ENCODE measurements at regions not wholly inside any gene's neighbourhood (a gene's known extent, or its start where the extent isn't known, plus 50 kb on each side); places are given as distances from the start of the nearest gene placed in this dataset.

DNA sequence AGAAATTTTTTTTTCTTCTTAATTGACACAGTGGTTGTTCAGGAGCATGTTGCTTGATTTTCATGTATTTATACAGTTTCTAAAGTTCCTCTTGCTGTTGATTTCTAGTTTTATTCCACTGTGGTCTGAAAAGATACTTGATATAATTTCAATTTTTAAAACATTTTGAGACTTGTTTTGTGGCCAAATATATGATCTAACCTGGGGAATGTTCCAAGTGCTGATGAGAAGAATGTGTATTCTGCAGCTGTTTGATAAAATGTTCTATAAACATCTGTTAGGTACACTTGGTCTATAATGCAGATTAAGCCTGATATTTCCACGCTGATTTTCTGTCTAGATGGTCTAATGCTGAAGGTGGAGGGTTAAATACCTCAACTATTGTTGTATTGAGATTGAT is 151.4 kb upstream of the IFNG-AS1 start:
- ChIA-PET CTCF (no interaction called here), POLR2A (no interaction called here)
- no peak overlapping the region for H3K4me3 ChIP-seq (ENCODE audit: low read depth, low read length)
- DNase-seq (ENCODE audit: low read depth, low spot score) = no peak
- TF ChIP-seq, protein P1, sequence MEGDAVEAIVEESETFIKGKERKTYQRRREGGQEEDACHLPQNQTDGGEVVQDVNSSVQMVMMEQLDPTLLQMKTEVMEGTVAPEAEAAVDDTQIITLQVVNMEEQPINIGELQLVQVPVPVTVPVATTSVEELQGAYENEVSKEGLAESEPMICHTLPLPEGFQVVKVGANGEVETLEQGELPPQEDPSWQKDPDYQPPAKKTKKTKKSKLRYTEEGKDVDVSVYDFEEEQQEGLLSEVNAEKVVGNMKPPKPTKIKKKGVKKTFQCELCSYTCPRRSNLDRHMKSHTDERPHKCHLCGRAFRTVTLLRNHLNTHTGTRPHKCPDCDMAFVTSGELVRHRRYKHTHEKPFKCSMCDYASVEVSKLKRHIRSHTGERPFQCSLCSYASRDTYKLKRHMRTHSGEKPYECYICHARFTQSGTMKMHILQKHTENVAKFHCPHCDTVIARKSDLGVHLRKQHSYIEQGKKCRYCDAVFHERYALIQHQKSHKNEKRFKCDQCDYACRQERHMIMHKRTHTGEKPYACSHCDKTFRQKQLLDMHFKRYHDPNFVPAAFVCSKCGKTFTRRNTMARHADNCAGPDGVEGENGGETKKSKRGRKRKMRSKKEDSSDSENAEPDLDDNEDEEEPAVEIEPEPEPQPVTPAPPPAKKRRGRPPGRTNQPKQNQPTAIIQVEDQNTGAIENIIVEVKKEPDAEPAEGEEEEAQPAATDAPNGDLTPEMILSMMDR (IDR thresholded peaks at IDR 0.05; ENCODE audit: insufficient read depth, low read length, missing control alignments) = no peak

DNA sequence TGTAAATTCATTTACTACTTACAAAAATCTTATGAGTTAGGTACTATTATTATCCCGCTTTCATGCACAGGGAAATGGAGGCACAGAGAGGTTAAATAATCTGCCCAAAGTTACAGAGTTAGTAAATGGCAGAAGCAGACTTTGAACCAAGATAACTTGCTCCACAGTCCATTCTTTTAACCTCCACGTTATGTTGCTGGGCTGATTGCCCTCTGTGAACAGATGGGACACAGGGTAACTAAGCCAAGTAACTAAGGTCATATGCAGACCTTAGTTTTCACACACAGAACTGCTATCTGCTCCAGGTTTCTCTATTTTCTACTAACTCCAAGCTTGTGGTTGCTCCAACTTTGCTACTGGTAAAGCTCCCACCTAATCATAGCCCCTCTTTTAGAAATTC is 147.1 kb upstream of the IFNG-AS1 start:
- ChIA-PET CTCF (no interaction called here), POLR2A (no interaction called here)
- no peak for DNase-seq (ENCODE audit: low read depth, low spot score)

DNA sequence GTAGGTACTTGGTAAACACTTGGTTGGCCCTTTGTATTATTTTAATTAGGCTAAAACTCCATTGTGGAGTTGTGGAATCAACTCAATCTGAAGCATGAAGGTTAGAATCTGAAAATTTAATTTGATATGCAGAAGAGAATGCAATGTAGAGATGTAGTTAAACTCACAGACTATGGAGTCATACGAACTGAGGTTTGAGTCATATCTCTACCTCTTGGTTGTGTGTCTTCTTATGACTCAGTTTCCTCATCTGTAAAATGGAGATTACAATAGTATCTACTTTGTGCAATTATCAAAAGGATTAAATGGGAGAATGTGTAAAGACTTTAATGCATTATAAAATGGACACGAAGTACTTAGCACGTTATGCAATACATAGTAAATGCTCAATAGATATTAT is 146.0 kb upstream of the IFNG-AS1 start:
- TF ChIP-seq, protein P1 (IDR thresholded peaks at IDR 0.05; ENCODE audit: insufficient read depth, low read length, missing control alignments) = no peak
- H3K4me3 ChIP-seq (ENCODE audit: low read depth, low read length) = no peak overlapping the region
- DNase-seq (ENCODE audit: low read depth, low spot score) = no peak
- ChIA-PET CTCF (no interaction called here), POLR2A (no interaction called here)

More for the DNA sequence above, 147.1 kb upstream of the IFNG-AS1 start:
- H3K4me3 ChIP-seq (ENCODE audit: low read depth, low read length) = no peak overlapping the region
- TF ChIP-seq, protein P1 (IDR thresholded peaks at IDR 0.05; ENCODE audit: insufficient read depth, low read length, missing control alignments) = no peak

DNA sequence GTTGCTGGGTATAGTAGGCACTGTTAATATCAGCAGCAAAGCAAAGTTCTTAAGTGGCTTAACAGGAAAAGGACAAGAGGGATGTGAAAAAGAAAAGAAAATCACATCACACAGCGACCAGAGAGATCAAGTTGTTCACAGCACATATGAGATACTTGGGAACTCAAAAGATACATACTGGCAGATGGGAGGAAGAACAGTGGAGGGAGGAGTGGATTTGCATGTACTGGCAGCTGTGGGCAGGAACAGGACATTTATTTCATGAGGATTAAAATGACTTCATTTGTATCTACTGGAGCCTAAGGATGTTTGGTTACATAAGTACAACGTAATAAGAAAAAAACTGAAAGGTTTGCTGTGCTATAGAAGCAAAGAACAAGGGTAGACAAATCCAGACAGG is 136.5 kb upstream of the IFNG-AS1 start:
- ChIA-PET POLR2A (no interaction called here), CTCF (no interaction called here)
- DNase-seq (ENCODE audit: low read depth, low spot score) = no peak
- TF ChIP-seq, protein P1 (IDR thresholded peaks at IDR 0.05; ENCODE audit: insufficient read depth, low read length, missing control alignments) = no peak
- no peak overlapping the region for H3K4me3 ChIP-seq (ENCODE audit: low read depth, low read length)

DNA sequence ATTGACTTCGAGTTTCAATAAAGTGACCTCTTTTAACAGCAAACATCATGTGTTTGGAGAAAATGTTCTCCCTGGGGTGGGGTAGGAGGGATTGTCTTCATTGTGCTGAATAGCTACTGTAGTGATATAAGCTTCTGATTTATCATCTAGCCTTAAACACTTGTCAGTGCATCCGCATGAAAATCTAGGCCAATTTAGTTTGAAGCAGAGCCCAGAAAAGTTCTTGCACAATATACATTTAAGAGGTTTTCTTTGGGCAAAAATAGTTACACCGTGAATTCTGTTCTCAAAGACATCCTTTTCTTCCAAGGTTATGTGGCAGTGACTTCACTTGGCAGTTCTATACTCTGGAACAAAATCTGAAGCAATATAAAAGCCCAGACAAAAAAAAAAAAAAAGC is 136.0 kb upstream of the IFNG-AS1 start:
- CTCF ChIA-PET = no interaction called here
- POLR2A ChIA-PET = no interaction called here
- TF ChIP-seq, protein P1 (IDR thresholded peaks at IDR 0.05; ENCODE audit: insufficient read depth, low read length, missing control alignments) = no peak
- DNase-seq (ENCODE audit: low read depth, low spot score) = peak; percentile 55
- no peak overlapping the region for H3K4me3 ChIP-seq (ENCODE audit: low read depth, low read length)

DNA sequence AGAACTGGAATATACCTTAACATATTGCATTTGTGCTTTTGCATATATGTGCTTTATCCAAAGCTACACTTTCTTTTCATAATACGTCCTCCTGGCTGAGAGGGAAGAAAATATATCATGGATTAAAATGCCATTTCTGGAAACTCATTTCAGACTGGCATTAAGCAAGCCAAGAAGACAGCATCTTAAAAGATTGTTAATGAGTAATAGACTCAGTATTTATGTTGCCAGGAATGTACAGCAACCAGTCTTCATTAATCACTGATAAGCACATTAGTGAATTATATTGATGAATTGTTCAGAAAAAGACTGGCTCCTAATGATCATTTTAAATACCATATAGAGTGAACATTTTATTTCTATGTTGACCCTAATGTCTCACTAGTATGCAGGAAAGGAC is 134.9 kb upstream of the IFNG-AS1 start:
- POLR2A ChIA-PET = no interaction called here
- TF ChIP-seq, protein P1 (IDR thresholded peaks at IDR 0.05; ENCODE audit: insufficient read depth, low read length, missing control alignments) = no peak
- DNase-seq (ENCODE audit: low read depth, low spot score) = no peak
- CTCF ChIA-PET = no interaction called here
- H3K4me3 ChIP-seq (ENCODE audit: low read depth, low read length) = no peak overlapping the region

All from AG04449 (cell line).